ENCODE measurements at regions not wholly inside any gene's neighbourhood (a gene's known extent, or its start where the extent isn't known, plus 50 kb on each side); places are given as distances from the start of the nearest gene placed in this dataset.
"Not testable (repeated sequence)": the region's sequence is repeated elsewhere in the genome, so short reads cannot be mapped to it uniquely, and the experiment has no call there.

GRCh38 chr14:106663805-106664410 lies 1137.5 kb downstream of the TMEM121 start:
- DNase-seq = not testable (repeated sequence)

GRCh38 chr14:106665814-106666213 lies 1139.4 kb downstream of the TMEM121 start:
- DNase-seq = no peak

- no peak for DNase-seq
Observed at GRCh38 chr14:106666341-106666740, 1140.0 kb downstream of the TMEM121 start.

- DNase-seq = no peak
Observed at GRCh38 chr14:106670011-106670410, 1143.6 kb downstream of the TMEM121 start.

- not testable (repeated sequence) for DNase-seq
Observed at GRCh38 chr14:106674093-106674492, 1147.7 kb downstream of the TMEM121 start.

- DNase-seq = not testable (repeated sequence)
Observed at GRCh38 chr14:106674509-106675125, 1148.2 kb downstream of the TMEM121 start.

GRCh38 chr14:106675716-106676115 lies 1149.3 kb downstream of the TMEM121 start:
- DNase-seq = not testable (repeated sequence)

- no peak for DNase-seq
Observed at GRCh38 chr14:106679776-106680175, 1153.4 kb downstream of the TMEM121 start.

- DNase-seq = no peak
Observed at GRCh38 chr14:106681161-106681560, 1154.8 kb downstream of the TMEM121 start.

- no peak for DNase-seq
Observed at GRCh38 chr14:106681568-106681967, 1155.2 kb downstream of the TMEM121 start.

- DNase-seq = no peak
Observed at GRCh38 chr14:106683631-106684030, 1157.2 kb downstream of the TMEM121 start.

- DNase-seq = no peak
Observed at GRCh38 chr14:106686533-106686932, 1160.2 kb downstream of the TMEM121 start.

- DNase-seq = no peak
Observed at GRCh38 chr14:106690333-106690891, 1164.0 kb downstream of the TMEM121 start.

- no peak for DNase-seq
Observed at GRCh38 chr14:106691601-106692291, 1165.4 kb downstream of the TMEM121 start.

GRCh38 chr14:106694638-106695393 lies 1168.4 kb downstream of the TMEM121 start:
- DNase-seq = no peak

- not testable (repeated sequence) for DNase-seq
Observed at GRCh38 chr14:106698620-106699267, 1172.4 kb downstream of the TMEM121 start.

GRCh38 chr14:106703651-106704050 lies 1177.3 kb downstream of the TMEM121 start:
- not testable (repeated sequence) for DNase-seq

- DNase-seq = not testable (repeated sequence)
Observed at GRCh38 chr14:106706488-106706887, 1180.1 kb downstream of the TMEM121 start.

GRCh38 chr14:106710187-106710586 lies 1183.8 kb downstream of the TMEM121 start:
- DNase-seq = not testable (repeated sequence)

GRCh38 chr14:106712513-106712912 lies 1186.1 kb downstream of the TMEM121 start:
- DNase-seq = not testable (repeated sequence)

- DNase-seq = not testable (repeated sequence)
Observed at GRCh38 chr14:106714446-106715428, 1188.4 kb downstream of the TMEM121 start.

Measured in DMS79 treated with DMSO at 0.1 percent for 48 hours (cell line).